K562 (cell line): ENCODE measurements at regions not wholly inside any gene's neighbourhood (a gene's known extent, or its start where the extent isn't known, plus 50 kb on each side); places are given as distances from the start of the nearest gene placed in this dataset.

Source experiments
- ARHGAP35 ChIP-seq: fragments of 450-650 bp; IDR thresholded peaks from 2 replicates; pipeline ENCODE4 v1.6.1; 2018; ENCODE audit not compliant: partially characterized antibody
- CHCHD3 ChIP-seq: fragments of 250-450 bp; sonication (Bioruptor Pico); IDR thresholded peaks from 2 replicates; pipeline ENCODE4 v2.1.2; 2022; ENCODE audit warnings: mild to moderate bottlenecking
- HIVEP1 ChIP-seq: fragments of 250-450 bp; sonication (Bioruptor Pico); IDR thresholded peaks from 2 replicates; pipeline ENCODE4 v1.4.0; 2020; ENCODE audit warnings: mild to moderate bottlenecking
- ILK ChIP-seq: fragments of 450-650 bp; IDR thresholded peaks from 2 replicates; pipeline ENCODE4 v1.6.1; 2016; ENCODE audit warnings: missing genetic modification characterization, low read depth, mild to moderate bottlenecking, missing compliant biosample characterization, moderate library complexity, borderline replicate concordance
- JUN ChIP-seq, 2 experiments: sonication (generic) in 1 of 2; formaldehyde crosslinking in 1 of 2; IDR thresholded peaks; 2 replicates each; pipeline versions ENCODE4 v1.6.1 to v1.8.0; 2012 to 2022; ENCODE audit warnings: borderline replicate concordance in 2 of 2, mild to moderate bottlenecking in 2 of 2, improper control_type of control experiment in 1 of 2, low read depth in 1 of 2, low read length in 1 of 2, missing genetic modification reagents in 1 of 2
- LCOR ChIP-seq: sonication (generic); formaldehyde crosslinking; IDR thresholded peaks from 2 replicates; pipeline ENCODE4 v1.8.0; 2022; ENCODE audit warnings: mild to moderate bottlenecking, missing genetic modification reagents
- MEIS2 ChIP-seq: fragments of 450-650 bp; IDR thresholded peaks from 2 replicates; pipeline ENCODE4 v1.6.1; 2014; ENCODE audit warnings: mild to moderate bottlenecking; ENCODE audit not compliant: partially characterized antibody
- NCOA2 ChIP-seq, 2 experiments: fragments of 450-650 bp; IDR thresholded peaks; 2 replicates each; pipeline ENCODE4 v1.6.1; 2018; ENCODE audit warnings: mild to moderate bottlenecking in 2 of 2, moderate library complexity in 1 of 2; ENCODE audit not compliant: partially characterized antibody in 2 of 2
- POLR2G ChIP-seq: fragments of 200-400 bp; formaldehyde crosslinking; IDR thresholded peaks from 2 replicates; pipeline ENCODE4 v1.6.1; 2017; ENCODE audit warnings: low read depth, mild to moderate bottlenecking, antibody characterized with exemption, low read length, moderate library complexity
- POLR3G ChIP-seq: IDR thresholded peaks from 2 replicates; pipeline ENCODE4 v1.6.1; 2011; ENCODE audit not compliant: insufficient read length, insufficient replicate concordance; ENCODE audit errors: extremely low read depth
- SMARCA4 ChIP-seq: fragments of 450-650 bp; IDR thresholded peaks from 2 replicates; pipeline ENCODE4 v1.6.1; 2016
- SMARCE1 ChIP-seq: fragments of 450-650 bp; IDR thresholded peaks from 2 replicates; pipeline ENCODE4 v1.7.1; 2016; ENCODE audit warnings: mild to moderate bottlenecking
- TAL1 ChIP-seq: fragments of 450-650 bp; IDR thresholded peaks from 2 replicates; pipeline ENCODE4 v1.6.1; 2016; ENCODE audit warnings: mild to moderate bottlenecking
- TSC22D4 ChIP-seq: fragments of 450-650 bp; IDR thresholded peaks from 2 replicates; pipeline ENCODE4 v1.6.1; 2016; ENCODE audit warnings: missing genetic modification characterization, missing biosample characterization, control low read depth
- ZBTB7A ChIP-seq: IDR thresholded peaks from 2 replicates; pipeline ENCODE4 v1.6.1; 2011; ENCODE audit warnings: low read depth, mild to moderate bottlenecking, low read length, moderate library complexity, borderline replicate concordance; ENCODE audit not compliant: control insufficient read depth
- ZNF695 ChIP-seq: fragments of 450-650 bp; formaldehyde crosslinking; IDR thresholded peaks from 2 replicates; pipeline ENCODE4 v1.4.0; 2020; ENCODE audit warnings: mild to moderate bottlenecking, moderate library complexity
- TF ChIP-seq, protein P1 (sequence below): sonication (generic); formaldehyde crosslinking; IDR thresholded peaks from 2 replicates; pipeline ENCODE4 v1.8.0; 2023; ENCODE audit warnings: missing genetic modification reagents, mild to moderate bottlenecking, borderline replicate concordance
- TF ChIP-seq, protein P2 (sequence below): fragments of 250-450 bp; sonication (Bioruptor Pico); IDR thresholded peaks from 2 replicates; pipeline ENCODE4 v1.4.0; 2020

DNA sequence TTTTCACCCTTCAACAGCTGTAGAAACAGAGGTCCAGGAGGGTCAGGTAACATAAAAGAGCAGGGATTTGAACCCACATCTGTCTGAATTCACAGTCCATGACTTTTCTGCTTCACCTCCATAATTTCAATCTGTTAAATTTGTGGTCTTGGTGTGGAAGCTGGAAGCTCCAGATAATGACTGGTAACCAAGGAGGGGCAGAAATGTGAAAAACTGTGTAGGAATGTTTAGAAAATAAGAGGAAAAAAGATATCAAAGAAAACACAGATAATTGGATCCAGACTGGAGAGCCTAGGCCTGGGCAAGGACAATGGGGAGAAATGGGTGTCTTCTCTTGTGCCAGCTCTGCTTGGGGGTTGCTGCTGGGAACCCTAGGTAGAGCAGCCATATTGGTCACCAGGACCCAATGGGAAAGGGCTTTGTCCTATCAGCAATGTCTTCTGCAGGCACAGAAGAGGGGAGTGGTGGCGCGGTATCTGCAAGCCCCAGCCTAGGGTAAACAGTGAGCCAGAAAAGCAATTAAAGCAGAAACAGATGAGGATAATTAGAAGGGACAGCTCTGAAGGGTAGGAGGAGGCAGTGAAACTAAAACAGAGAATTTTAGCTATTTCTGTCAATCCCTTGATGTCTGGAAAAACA lies 54.3 kb upstream of the CCDC91 start (continued):
- TF ChIP-seq, protein P1, sequence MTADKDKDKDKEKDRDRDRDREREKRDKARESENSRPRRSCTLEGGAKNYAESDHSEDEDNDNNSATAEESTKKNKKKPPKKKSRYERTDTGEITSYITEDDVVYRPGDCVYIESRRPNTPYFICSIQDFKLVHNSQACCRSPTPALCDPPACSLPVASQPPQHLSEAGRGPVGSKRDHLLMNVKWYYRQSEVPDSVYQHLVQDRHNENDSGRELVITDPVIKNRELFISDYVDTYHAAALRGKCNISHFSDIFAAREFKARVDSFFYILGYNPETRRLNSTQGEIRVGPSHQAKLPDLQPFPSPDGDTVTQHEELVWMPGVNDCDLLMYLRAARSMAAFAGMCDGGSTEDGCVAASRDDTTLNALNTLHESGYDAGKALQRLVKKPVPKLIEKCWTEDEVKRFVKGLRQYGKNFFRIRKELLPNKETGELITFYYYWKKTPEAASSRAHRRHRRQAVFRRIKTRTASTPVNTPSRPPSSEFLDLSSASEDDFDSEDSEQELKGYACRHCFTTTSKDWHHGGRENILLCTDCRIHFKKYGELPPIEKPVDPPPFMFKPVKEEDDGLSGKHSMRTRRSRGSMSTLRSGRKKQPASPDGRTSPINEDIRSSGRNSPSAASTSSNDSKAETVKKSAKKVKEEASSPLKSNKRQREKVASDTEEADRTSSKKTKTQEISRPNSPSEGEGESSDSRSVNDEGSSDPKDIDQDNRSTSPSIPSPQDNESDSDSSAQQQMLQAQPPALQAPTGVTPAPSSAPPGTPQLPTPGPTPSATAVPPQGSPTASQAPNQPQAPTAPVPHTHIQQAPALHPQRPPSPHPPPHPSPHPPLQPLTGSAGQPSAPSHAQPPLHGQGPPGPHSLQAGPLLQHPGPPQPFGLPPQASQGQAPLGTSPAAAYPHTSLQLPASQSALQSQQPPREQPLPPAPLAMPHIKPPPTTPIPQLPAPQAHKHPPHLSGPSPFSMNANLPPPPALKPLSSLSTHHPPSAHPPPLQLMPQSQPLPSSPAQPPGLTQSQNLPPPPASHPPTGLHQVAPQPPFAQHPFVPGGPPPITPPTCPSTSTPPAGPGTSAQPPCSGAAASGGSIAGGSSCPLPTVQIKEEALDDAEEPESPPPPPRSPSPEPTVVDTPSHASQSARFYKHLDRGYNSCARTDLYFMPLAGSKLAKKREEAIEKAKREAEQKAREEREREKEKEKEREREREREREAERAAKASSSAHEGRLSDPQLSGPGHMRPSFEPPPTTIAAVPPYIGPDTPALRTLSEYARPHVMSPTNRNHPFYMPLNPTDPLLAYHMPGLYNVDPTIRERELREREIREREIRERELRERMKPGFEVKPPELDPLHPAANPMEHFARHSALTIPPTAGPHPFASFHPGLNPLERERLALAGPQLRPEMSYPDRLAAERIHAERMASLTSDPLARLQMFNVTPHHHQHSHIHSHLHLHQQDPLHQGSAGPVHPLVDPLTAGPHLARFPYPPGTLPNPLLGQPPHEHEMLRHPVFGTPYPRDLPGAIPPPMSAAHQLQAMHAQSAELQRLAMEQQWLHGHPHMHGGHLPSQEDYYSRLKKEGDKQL (CRISPR knock-in tag) = no peak
- TF ChIP-seq LCOR (no peak), ILK (tag) (no peak), TAL1 (peak; percentile 94), NCOA2 (IDR thresholded peaks at IDR 0.05; ENCODE audit: partially characterized antibody in 2 of 2) (no peak), POLR3G (no peak), SMARCE1 (peak; percentile 88; the same call in 1 of the 2 replicates), CHCHD3 (no peak), TSC22D4 (tag) (no peak), HIVEP1 (CRISPR knock-in tag) (no peak), JUN (IDR thresholded peaks at IDR 0.05; ENCODE audit: borderline replicate concordance, low read depth, low read length) (no peak), JUN (CRISPR knock-in tag; IDR thresholded peaks at IDR 0.05; ENCODE audit: borderline replicate concordance) (no peak), MEIS2 (no peak), ZNF695 (CRISPR knock-in tag) (no peak), POLR2G (no peak), SMARCA4 (peak; percentile 93), ARHGAP35 (no peak), ZBTB7A (no peak)
- TF ChIP-seq, protein P2, sequence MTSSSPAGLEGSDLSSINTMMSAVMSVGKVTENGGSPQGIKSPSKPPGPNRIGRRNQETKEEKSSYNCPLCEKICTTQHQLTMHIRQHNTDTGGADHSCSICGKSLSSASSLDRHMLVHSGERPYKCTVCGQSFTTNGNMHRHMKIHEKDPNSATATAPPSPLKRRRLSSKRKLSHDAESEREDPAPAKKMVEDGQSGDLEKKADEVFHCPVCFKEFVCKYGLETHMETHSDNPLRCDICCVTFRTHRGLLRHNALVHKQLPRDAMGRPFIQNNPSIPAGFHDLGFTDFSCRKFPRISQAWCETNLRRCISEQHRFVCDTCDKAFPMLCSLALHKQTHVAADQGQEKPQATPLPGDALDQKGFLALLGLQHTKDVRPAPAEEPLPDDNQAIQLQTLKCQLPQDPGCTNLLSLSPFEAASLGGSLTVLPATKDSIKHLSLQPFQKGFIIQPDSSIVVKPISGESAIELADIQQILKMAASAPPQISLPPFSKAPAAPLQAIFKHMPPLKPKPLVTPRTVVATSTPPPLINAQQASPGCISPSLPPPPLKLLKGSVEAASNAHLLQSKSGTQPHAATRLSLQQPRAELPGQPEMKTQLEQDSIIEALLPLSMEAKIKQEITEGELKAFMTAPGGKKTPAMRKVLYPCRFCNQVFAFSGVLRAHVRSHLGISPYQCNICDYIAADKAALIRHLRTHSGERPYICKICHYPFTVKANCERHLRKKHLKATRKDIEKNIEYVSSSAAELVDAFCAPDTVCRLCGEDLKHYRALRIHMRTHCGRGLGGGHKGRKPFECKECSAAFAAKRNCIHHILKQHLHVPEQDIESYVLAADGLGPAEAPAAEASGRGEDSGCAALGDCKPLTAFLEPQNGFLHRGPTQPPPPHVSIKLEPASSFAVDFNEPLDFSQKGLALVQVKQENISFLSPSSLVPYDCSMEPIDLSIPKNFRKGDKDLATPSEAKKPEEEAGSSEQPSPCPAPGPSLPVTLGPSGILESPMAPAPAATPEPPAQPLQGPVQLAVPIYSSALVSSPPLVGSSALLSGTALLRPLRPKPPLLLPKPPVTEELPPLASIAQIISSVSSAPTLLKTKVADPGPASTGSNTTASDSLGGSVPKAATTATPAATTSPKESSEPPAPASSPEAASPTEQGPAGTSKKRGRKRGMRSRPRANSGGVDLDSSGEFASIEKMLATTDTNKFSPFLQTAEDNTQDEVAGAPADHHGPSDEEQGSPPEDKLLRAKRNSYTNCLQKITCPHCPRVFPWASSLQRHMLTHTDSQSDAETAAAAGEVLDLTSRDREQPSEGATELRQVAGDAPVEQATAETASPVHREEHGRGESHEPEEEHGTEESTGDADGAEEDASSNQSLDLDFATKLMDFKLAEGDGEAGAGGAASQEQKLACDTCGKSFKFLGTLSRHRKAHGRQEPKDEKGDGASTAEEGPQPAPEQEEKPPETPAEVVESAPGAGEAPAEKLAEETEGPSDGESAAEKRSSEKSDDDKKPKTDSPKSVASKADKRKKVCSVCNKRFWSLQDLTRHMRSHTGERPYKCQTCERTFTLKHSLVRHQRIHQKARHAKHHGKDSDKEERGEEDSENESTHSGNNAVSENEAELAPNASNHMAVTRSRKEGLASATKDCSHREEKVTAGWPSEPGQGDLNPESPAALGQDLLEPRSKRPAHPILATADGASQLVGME = no peak
